Progenitor cell of endocrine pancreas (in vitro differentiated cells): ENCODE measurements at regions not wholly inside any gene's neighbourhood (a gene's known extent, or its start where the extent isn't known, plus 50 kb on each side); places are given as distances from the start of the nearest gene placed in this dataset.

ENCODE experiments used
- DNase-seq: peaks from one replicate; pipeline ENCODE4 v3.0.0; 2021; ENCODE audit warnings: low spot score; ENCODE audit not compliant: unreplicated experiment
- H3K27ac Mint-ChIP-seq: 2 replicates; pipeline ENCODE4 v1.8.0; 2021; ENCODE audit warnings: mild to moderate bottlenecking, moderate library complexity, mixed read lengths
- H3K27me3 Mint-ChIP-seq: 2 replicates; pipeline ENCODE4 v1.8.0; 2021; ENCODE audit warnings: mixed read lengths
- H3K36me3 Mint-ChIP-seq: 2 replicates; pipeline ENCODE4 v1.8.0; 2022; ENCODE audit warnings: mixed read lengths; ENCODE audit not compliant: insufficient read depth
- H3K4me1 Mint-ChIP-seq: 2 replicates; pipeline ENCODE4 v1.8.0; 2021; ENCODE audit warnings: low read depth, mixed read lengths
- H3K4me3 Mint-ChIP-seq: 2 replicates; pipeline ENCODE4 v1.8.0; 2021; ENCODE audit warnings: low read depth, mild to moderate bottlenecking, moderate library complexity, mixed read lengths
- H3K9me3 Mint-ChIP-seq: 2 replicates; pipeline ENCODE4 v1.8.0; 2021; ENCODE audit warnings: low read depth, mixed read lengths
- TF ChIP-seq, protein P1 (sequence below): fragments of 200-600 bp; sonication (generic); IDR thresholded peaks from one replicate; pipeline ENCODE4 v1.5.0; 2021; ENCODE audit warnings: antibody characterized with exemption, mild to moderate bottlenecking; ENCODE audit not compliant: unreplicated experiment

GRCh38 chr3:25156626-25157025 is 271.4 kb upstream of the RARB start:
- Mint-ChIP-seq H3K4me1 (peaks cover 31% of the 10 kb centered on the region), H3K4me3 (no peak overlapping the region), H3K36me3 (no peaks in the 10 kb centered on the region), H3K27ac (peak overlapping the region; percentile 86), H3K9me3 (peaks cover 3% of the 10 kb centered on the region), H3K27me3 (no peaks in the 10 kb centered on the region)
- DNase-seq: no peak
- TF ChIP-seq, protein P1, sequence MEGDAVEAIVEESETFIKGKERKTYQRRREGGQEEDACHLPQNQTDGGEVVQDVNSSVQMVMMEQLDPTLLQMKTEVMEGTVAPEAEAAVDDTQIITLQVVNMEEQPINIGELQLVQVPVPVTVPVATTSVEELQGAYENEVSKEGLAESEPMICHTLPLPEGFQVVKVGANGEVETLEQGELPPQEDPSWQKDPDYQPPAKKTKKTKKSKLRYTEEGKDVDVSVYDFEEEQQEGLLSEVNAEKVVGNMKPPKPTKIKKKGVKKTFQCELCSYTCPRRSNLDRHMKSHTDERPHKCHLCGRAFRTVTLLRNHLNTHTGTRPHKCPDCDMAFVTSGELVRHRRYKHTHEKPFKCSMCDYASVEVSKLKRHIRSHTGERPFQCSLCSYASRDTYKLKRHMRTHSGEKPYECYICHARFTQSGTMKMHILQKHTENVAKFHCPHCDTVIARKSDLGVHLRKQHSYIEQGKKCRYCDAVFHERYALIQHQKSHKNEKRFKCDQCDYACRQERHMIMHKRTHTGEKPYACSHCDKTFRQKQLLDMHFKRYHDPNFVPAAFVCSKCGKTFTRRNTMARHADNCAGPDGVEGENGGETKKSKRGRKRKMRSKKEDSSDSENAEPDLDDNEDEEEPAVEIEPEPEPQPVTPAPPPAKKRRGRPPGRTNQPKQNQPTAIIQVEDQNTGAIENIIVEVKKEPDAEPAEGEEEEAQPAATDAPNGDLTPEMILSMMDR: no peak

DNA sequence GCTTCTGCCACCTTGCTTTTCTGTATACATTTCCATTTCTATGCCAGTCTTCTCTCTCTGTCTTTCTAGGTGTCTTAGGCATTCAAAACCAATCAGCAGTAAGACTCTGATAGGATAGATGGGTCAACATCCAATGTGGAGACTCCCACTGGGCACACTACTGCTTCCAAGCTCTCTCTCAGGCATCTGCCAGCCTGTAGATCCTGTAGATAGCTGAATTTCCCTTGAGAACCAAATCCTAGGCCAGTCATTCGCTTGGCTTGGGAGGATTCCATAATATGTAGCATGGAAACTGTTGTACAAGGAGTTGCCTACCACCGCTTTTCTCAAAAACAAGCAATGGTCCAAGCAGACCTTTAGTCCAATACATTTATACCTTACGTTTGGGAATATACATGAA is 262.8 kb upstream of the RARB start:
- Mint-ChIP-seq H3K4me3 (no peak overlapping the region), H3K4me1 (peaks cover 2% of the 10 kb centered on the region), H3K36me3 (peaks cover 4% of the 10 kb centered on the region), H3K27ac (no peak overlapping the region), H3K27me3 (no peaks in the 10 kb centered on the region), H3K9me3 (peaks cover 16% of the 10 kb centered on the region)
- TF ChIP-seq, protein P1: no peak
- no peak for DNase-seq

- H3K4me1 Mint-ChIP-seq: peaks cover 1% of the 10 kb centered on the region
- TF ChIP-seq, protein P1: no peak
- no peak overlapping the region for H3K4me3 Mint-ChIP-seq
- no peak overlapping the region for H3K27ac Mint-ChIP-seq
- no peaks in the 10 kb centered on the region for H3K27me3 Mint-ChIP-seq
- H3K9me3 Mint-ChIP-seq: peaks cover 16% of the 10 kb centered on the region
- H3K36me3 Mint-ChIP-seq: peaks cover 4% of the 10 kb centered on the region
- no peak for DNase-seq
Measured at GRCh38 chr3:25166016-25166415, 262.0 kb upstream of the RARB start.

- DNase-seq: no peak
- peaks cover 9% of the 10 kb centered on the region for H3K4me1 Mint-ChIP-seq
- TF ChIP-seq, protein P1: no peak
- H3K9me3 Mint-ChIP-seq: peaks cover 8% of the 10 kb centered on the region
- no peaks in the 10 kb centered on the region for H3K27me3 Mint-ChIP-seq
- no peak overlapping the region for H3K4me3 Mint-ChIP-seq
- H3K27ac Mint-ChIP-seq: no peak overlapping the region
- peaks cover 4% of the 10 kb centered on the region for H3K36me3 Mint-ChIP-seq
Measured at GRCh38 chr3:25169151-25169550, 258.9 kb upstream of the RARB start.

GRCh38 chr3:25170021-25170420 is 258.0 kb upstream of the RARB start:
- H3K27me3 Mint-ChIP-seq: no peaks in the 10 kb centered on the region
- no peak for DNase-seq
- H3K9me3 Mint-ChIP-seq: peaks cover 8% of the 10 kb centered on the region
- H3K4me3 Mint-ChIP-seq: no peak overlapping the region
- H3K36me3 Mint-ChIP-seq: peaks cover 4% of the 10 kb centered on the region
- H3K27ac Mint-ChIP-seq: no peak overlapping the region
- H3K4me1 Mint-ChIP-seq: peaks cover 9% of the 10 kb centered on the region
- TF ChIP-seq, protein P1: no peak
